Spinal cord (tissue), 9 donors: ENCODE measurements at regions not wholly inside any gene's neighbourhood (a gene's known extent, or its start where the extent isn't known, plus 50 kb on each side); places are given as distances from the start of the nearest gene placed in this dataset.
"Not testable (repeated sequence)": the region's sequence is repeated elsewhere in the genome, so short reads cannot be mapped to it uniquely, and the experiment has no call there.

Source experiments
- DNase-seq, 6 donors: peaks; one replicate each; pipeline versions ENCODE4 v3.0.0 to v3.0.0-alpha.2; 2013 to 2015; ENCODE audit warnings: low spot score in 6 of 6, low read depth in 4 of 6
- H3K27ac ChIP-seq: one replicate; pipeline ENCODE4 v1.5.1; 2013; ENCODE audit warnings: low read depth, low read length, control low read depth
- H3K27me3 ChIP-seq: one replicate; pipeline ENCODE4 v1.6.1; 2013; ENCODE audit warnings: low read length; ENCODE audit not compliant: control insufficient read depth, insufficient read depth
- H3K36me3 ChIP-seq: one replicate; pipeline ENCODE4 v1.6.1; 2013; ENCODE audit warnings: low read length; ENCODE audit not compliant: control insufficient read depth, insufficient read depth
- H3K4me1 ChIP-seq: one replicate; pipeline ENCODE4 v1.6.1; 2013; ENCODE audit warnings: low read length; ENCODE audit not compliant: control insufficient read depth, insufficient read depth
- H3K4me3 ChIP-seq: one replicate; pipeline ENCODE4 v1.5.1; 2013; ENCODE audit warnings: low read depth, low read length, control low read depth
- H3K9me3 ChIP-seq: one replicate; pipeline ENCODE4 v1.6.1; 2013; ENCODE audit warnings: low read length; ENCODE audit not compliant: control insufficient read depth, insufficient read depth
- WGBS: methylation state at CpG from one replicate; pipeline ENCODE4 v1.1.5; 2013; ENCODE audit warnings: missing lambda C conversion rate; ENCODE audit not compliant: insufficient coverage; 5-methylcytosine and 5-hydroxymethylcytosine counted together
- donor health status: healthy.

GRCh38 chr15:35289024-35289617, 204.0 kb upstream of the NANOGP8 start:
- no peaks in the 10 kb centered on the region for H3K9me3 ChIP-seq
- no peaks in the 10 kb centered on the region for H3K4me1 ChIP-seq
- DNase-seq, result peak in 5 of 6 donors; percentile 24 to 92 (median 49)
- no peaks in the 10 kb centered on the region for H3K36me3 ChIP-seq
- no peak overlapping the region for H3K27ac ChIP-seq
- no peak overlapping the region for H3K4me3 ChIP-seq
- WGBS, result 0% methylated on average over 1 of the region's 3 CpGs
- no peaks in the 10 kb centered on the region for H3K27me3 ChIP-seq

DNA sequence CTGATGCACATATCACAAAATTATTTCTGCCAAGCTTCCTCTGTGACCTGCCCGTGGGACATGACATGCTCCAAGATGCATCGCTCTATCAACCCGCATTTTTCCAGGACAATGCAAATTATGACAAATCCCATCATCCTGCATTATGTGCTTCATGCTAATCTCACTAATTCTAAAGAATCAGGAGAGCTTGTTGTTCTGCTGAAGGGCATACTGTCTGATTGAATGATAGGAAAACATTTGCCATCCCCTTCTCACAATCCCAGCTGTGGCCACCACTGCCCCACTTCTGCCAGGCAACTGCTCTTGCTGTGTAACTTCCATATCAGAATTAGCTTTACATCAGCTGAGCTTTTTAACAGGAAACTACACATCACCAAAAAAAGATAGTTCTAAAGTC, 203.5 kb upstream of the NANOGP8 start:
- DNase-seq, result no peak
- Histone ChIP-seq H3K36me3 (no peaks in the 10 kb centered on the region), H3K27ac (no peak overlapping the region), H3K27me3 (no peaks in the 10 kb centered on the region), H3K9me3 (no peaks in the 10 kb centered on the region), H3K4me1 (no peaks in the 10 kb centered on the region), H3K4me3 (no peak overlapping the region)
- 92% methylated on average over 2 of the region's 3 CpGs for WGBS

- H3K27me3 ChIP-seq, result no peaks in the 10 kb centered on the region
- no peaks in the 10 kb centered on the region for H3K36me3 ChIP-seq
These were observed 201.6 kb upstream of the NANOGP8 start for GRCh38 chr15:35286721-35287120.

GRCh38 chr15:35282965-35283496, 197.9 kb upstream of the NANOGP8 start:
- no peaks in the 10 kb centered on the region for H3K27me3 ChIP-seq
- H3K4me1 ChIP-seq, result no peaks in the 10 kb centered on the region
- no peak overlapping the region for H3K4me3 ChIP-seq
- no peaks in the 10 kb centered on the region for H3K36me3 ChIP-seq
- WGBS, result 100% methylated on average over 2 of the region's 3 CpGs
- no peak overlapping the region for H3K27ac ChIP-seq
- H3K9me3 ChIP-seq, result peaks cover 2% of the 10 kb centered on the region
- DNase-seq, result no peak

More at GRCh38 chr15:35286721-35287120, 201.6 kb upstream of the NANOGP8 start:
- DNase-seq, result no peak
- Histone ChIP-seq H3K9me3 (no peaks in the 10 kb centered on the region), H3K27ac (no peak overlapping the region), H3K4me3 (no peak overlapping the region), H3K4me1 (no peaks in the 10 kb centered on the region)
- WGBS, result no CpG with 5 or more reads among the region's 2 CpGs

GRCh38 chr15:35281515-35281914, 196.4 kb upstream of the NANOGP8 start:
- Histone ChIP-seq H3K4me1 (no peaks in the 10 kb centered on the region), H3K4me3 (no peak overlapping the region), H3K27me3 (no peaks in the 10 kb centered on the region), H3K27ac (no peak overlapping the region), H3K9me3 (peaks cover 7% of the 10 kb centered on the region), H3K36me3 (no peaks in the 10 kb centered on the region)
- no peak for DNase-seq
- WGBS, result no CpG with 5 or more reads among the region's 1 CpG

DNA sequence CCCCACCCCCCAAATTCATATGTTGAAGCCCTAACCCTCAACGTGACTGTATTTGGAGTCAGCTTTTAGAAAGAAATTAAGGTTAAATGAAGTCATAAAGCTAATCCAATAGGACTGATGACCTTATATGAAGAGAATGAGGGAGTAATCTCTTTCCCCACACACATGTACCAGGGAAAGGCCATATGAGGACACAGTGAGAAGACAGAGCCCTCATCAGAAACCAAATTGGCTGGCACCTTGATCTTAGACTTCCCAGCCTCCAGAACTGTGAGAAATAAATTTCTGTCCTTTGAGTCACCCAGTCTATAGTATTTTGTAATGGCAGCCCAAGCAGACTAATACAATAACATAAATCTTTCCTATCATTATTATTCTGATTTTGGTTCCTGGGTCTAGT, 194.7 kb upstream of the NANOGP8 start:
- no peaks in the 10 kb centered on the region for H3K36me3 ChIP-seq
- no peaks in the 10 kb centered on the region for H3K4me1 ChIP-seq
- DNase-seq, result no peak
- peaks cover 7% of the 10 kb centered on the region for H3K9me3 ChIP-seq
- no CpG with 5 or more reads among the region's 1 CpG for WGBS
- H3K27me3 ChIP-seq, result no peaks in the 10 kb centered on the region
- no peak overlapping the region for H3K4me3 ChIP-seq
- no peak overlapping the region for H3K27ac ChIP-seq

DNA sequence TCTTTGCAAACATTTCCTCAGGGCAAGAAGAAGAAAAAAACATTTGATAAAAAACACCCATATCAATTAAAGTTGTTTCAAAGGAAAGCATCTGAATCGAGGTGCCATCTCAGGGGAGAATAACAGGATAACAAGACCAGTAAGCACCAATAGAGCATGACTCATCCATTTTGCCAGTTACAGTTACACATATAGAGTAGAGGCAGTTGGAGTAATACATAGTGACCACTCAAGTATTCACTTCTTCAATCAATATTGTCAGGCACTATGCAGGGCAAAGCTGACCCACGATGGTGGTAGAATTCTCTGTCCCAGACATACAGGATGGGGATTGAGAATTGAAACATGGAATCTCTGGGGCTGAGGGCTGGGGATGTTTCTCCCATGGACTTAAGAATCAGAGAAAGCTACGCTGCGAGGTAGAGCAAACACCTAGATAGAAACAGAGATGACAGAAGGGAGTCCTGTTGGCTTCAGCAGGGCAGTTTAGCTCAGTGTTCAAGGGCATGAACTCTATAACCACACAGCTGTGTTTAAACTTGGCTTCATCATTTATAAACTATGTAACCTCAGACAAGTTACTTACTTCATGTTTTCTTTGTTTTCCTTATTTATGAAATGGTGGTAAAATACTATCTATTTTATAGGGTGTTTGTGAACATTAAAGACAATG, 186.4 kb upstream of the NANOGP8 start:
- Histone ChIP-seq H3K4me3 (no peak overlapping the region), H3K27me3 (no peaks in the 10 kb centered on the region), H3K4me1 (no peaks in the 10 kb centered on the region), H3K9me3 (no peaks in the 10 kb centered on the region), H3K36me3 (no peaks in the 10 kb centered on the region), H3K27ac (no peak overlapping the region)
- no peak for DNase-seq
- WGBS, result no CpG with 5 or more reads among the region's 4 CpGs

DNA sequence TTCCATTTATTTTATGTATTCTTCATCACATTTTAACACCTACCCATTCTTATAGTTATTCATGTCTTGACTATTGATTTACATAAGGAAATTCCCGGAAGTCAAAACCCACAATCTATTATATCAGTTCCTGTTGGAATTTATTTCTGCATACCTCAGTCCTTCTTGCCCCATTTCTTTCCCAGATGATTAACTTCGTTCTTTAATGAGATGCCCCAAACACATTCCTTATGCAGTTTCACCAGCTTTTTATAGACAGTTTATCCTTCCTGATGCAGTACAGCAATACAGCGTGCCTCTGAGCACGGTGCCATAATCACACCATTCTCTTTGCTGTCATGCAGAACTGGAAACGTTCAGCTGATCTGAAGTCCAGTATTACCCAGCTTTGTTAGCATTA, 175.8 kb upstream of the NANOGP8 start:
- H3K27ac ChIP-seq, result no peak overlapping the region
- no peak for DNase-seq
- WGBS, result 79% methylated on average over 4 of the region's 5 CpGs
- H3K4me3 ChIP-seq, result no peak overlapping the region
- H3K36me3 ChIP-seq, result no peaks in the 10 kb centered on the region
- no peaks in the 10 kb centered on the region for H3K9me3 ChIP-seq
- H3K4me1 ChIP-seq, result no peaks in the 10 kb centered on the region
- no peaks in the 10 kb centered on the region for H3K27me3 ChIP-seq

DNA sequence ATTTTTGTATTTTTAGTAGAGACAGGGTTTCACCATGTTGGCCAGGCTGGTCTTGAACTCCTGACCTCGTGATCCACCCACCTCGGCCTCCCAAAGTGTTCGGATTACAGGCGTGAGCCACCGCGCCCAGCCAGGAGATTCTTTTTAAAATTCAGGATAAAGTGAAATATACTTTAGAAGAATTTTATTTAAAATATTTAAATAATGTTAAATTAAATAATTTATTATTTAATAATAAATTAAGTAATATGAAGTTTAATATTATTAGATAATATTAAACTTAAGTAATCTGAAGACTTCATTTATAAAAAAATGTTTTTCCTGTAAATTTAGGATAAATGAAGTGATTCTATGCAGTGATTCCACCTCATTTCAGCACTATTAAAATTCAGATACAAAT, 175.2 kb upstream of the NANOGP8 start:
- not testable (repeated sequence) for H3K4me1 ChIP-seq, H3K27ac ChIP-seq, H3K36me3 ChIP-seq, H3K27me3 ChIP-seq, H3K4me3 ChIP-seq, H3K9me3 ChIP-seq, DNase-seq
- WGBS, result no CpG with 5 or more reads among the region's 6 CpGs

DNA sequence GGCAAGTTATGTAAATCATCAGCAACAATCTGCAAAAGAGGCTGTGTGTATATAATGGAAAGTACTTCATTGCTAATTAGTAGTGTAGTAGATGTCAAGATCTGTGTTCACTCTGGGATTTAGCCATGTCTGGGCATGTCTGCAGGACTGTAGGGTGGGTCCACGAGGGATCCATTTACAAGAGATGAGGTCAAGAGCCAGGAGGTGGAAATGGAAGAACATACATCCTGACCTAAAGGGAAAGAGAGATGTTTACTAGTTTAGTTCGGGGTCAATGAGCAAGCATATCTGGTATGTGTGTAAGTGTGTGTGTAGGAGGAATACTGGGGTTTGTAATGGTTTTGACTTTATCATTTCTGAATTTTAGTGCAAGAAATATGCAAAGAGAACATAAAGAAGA, 171.5 kb upstream of the NANOGP8 start:
- Histone ChIP-seq H3K36me3 (no peaks in the 10 kb centered on the region), H3K4me3 (no peak overlapping the region), H3K9me3 (no peaks in the 10 kb centered on the region), H3K4me1 (no peaks in the 10 kb centered on the region), H3K27me3 (no peaks in the 10 kb centered on the region), H3K27ac (no peak overlapping the region)
- 65% methylated on average over 2 of the region's 2 CpGs for WGBS
- DNase-seq, result no peak
